Stimulated activated CD4-positive, alpha-beta T cell treated with anti-CD3 and anti-CD28 coated beads, TNF-alpha, amount 100 ng/mL, for 1 hour (primary cell): ENCODE measurements at regions not wholly inside any gene's neighbourhood (a gene's known extent, or its start where the extent isn't known, plus 50 kb on each side); places are given as distances from the start of the nearest gene placed in this dataset.
"Not testable (repeated sequence)": the region's sequence is repeated elsewhere in the genome, so short reads cannot be mapped to it uniquely, and the experiment has no call there.

Experiments
- DNase-seq, 3 donors: peaks; one replicate each; pipeline ENCODE4 v3.0.0-alpha.2; 2020; ENCODE audit warnings: low read depth in 3 of 3, low spot score in 1 of 3

DNA sequence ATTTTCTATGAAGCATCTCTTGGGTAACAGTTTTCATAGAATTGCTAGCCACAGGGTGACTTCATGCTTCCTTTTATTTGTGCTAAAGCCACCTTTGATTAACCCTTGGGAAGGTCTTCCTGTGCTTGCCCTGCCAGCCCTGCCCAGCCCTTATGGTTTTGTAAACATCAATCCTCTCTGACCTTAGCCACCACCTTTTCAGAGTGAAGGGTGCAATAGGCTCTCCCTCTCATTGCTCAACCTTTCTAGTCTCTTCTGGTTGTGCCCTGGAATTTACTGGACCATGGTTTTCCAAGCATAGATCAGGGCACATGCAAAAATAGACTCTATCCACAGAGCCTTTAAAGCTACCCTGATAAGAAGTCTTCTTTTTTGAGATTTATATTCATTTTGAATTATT, 77.7 kb upstream of the FRMD6 start:
- no peak for DNase-seq

DNA sequence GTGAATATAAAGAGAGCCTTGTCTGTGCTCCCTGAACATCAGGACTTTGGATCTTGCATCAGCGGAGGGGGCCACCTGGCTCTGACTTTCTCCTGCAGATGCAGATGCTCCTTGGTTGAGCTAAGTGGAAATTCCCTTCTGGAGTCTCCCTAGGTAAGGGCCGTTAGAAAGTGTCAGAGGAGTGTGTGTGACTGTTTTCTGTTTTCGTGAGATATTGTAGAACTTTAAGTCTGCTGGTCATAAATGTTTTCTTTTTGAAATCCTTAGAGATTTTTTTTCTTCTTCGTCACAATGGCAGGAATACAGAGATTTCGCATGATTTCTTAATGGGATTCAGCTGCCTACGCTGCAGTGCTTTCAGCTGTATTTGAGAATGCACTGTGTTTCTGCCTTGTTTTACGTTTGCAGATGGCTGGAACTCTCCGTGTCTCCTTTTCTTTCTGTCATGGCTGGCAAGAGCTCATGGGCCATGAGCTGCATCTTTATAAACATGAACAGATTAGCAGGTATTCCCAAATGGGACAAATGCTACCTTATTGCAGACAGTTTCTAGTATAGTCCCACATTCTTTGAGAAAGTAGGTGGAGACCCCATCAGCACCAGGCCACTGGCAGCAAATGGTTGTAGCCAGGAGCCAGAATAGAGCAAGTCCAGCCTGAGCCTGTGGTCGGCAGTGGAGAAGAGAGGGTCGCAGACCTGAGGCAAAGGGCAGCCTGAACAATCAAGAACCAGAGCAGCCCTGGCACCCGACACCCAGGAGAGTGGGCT, 76.2 kb upstream of the FRMD6 start:
- DNase-seq, result no peak

DNA sequence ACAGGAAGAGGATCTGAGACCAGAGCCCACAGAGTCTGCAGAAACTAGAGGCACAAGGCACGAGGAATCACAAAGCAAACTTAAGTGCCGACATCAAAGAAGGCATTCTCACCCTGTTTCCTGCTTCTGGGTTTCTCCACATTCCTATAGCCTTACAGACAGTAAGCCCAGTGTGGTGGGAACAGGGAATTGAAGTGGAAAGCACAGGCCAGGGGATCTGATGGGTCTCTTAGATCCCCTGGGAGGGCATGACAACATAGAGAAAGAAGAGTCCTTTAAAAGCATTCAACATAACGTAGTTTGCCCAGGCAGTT, 75.6 kb upstream of the FRMD6 start:
- no peak for DNase-seq

DNA sequence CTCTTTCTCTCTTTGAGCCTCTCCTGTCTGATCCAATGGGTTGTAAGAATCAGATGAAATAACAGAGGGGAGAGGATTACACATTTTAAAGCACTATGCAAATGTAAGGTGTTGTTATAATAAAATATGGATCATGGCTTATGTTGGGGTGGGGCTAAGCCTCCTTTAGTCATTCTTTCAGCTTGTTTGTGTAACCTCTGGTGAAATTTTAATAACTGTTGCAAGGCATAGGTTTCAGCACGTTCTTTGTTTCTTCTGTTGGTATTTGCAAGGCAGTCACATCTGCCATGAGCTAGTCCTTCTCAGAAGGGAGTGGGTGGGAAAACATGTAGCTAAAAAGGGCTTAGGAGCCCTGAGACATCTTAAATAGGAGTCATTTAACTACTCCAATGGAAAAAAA, 74.8 kb upstream of the FRMD6 start:
- DNase-seq, result no peak

DNA sequence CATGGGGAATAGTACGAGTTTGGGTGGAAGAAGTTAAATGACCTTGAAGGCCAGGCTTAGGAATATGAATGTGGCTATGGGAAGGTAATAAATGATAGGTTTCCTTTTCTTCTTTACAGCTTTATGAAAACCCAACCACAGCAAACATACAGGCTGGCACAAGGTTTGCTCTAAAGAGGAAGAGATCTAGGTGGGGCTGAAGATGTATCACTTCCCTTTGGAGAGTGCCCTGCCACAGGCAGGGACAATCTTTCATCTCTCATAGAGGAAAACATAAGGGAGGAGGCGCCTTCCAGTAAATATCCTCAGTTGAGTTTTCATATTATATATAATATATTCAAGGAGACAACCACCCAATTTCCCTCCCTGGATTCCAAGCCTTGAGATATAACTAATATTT, 72.9 kb upstream of the FRMD6 start:
- no peak for DNase-seq

DNA sequence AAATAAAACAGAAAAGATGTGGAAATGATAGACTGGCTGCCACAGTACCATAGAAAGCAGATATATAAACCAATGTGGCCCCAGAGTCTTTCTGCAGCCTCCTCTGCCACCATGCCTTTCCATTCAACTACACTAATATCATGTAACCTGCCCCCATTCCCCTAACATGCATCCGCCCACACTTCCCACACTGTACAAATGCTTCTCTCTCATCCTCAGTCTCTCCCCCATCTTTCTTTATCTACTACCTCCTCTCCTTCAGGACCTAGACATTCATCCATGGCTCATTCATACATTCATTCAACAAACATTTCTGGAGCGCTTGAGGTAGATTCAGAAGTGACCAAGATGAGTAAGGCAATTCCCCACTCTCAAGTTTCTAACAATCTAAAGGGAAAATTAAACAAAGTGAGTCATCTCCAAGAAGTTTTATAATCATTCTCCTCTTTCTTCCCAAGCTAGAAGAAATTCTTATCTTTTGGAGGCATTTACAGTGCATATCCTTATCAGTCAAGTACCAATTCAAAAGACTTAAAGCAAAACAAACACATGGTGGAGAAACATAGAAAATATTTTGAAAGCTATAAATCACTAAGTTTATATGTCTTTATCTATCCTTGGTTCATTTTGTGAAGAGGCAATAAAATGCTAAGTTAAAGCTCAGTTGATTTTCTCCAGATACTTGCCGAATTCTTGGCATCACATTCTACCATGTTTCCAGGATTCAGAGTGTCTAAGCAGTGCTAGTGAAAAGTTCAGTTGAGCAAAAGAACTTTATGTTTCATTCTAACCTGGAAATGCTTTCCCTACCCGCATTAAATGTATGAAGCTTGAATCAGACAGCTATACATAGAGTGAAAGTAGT, 70.5 kb upstream of the FRMD6 start:
- DNase-seq, result no peak

DNA sequence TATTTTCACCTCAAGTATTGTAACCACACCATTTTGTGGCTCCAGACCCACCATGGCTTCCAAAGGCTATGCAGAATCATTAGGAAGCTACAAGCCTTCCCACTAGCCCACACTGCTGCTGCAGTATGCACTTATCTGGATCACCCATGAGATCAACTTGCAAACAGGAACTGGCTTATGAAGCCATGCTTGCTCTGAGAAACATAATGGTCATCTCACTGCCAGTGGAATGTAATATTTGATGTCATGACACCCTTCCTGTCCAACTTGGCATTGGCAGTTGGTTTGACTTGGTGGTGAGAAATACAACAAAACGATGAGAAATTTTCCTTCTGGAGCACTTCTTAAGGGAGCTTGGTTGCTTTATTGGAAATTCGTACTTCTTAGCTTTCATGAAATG, 69.3 kb upstream of the FRMD6 start:
- DNase-seq, result no peak

DNA sequence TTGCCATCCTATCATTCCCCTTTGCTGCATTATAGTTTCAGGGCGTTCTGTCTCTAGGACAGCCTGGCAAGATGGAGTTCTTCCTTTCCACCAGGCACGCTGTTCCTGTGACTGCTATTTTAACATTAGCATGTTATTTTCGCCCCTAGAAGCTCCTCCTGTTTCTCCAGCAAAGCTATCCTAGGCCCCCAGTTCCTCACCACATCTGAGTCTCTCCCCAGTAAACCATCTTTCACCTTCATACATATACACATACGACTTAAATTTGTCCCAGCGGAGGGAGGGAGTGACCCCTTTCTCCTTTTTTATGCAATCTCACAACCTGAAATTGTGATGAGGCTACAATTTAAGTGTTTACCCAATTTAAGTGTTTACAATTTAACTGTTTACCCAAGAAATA, 66.7 kb upstream of the FRMD6 start:
- no peak for DNase-seq

DNA sequence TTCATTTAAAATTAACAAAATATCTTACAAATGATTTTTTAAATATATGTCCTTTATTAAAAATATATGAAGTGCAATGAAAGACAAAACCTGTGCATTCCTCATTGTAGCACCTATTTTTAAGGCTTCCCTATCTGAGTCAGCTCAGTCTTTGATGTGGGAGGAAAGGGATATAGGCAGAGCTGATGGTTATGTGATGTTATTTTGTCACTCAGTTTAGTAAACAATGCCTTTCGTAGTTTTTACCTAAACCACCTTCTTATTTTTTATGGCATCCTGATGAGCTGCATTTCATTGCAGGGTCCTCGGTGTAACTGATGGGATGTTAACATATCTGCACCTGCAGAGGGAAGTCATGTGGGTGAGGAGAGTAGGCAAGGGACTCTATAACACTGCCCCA, 58.9 kb upstream of the FRMD6 start:
- DNase-seq, result no peak

DNA sequence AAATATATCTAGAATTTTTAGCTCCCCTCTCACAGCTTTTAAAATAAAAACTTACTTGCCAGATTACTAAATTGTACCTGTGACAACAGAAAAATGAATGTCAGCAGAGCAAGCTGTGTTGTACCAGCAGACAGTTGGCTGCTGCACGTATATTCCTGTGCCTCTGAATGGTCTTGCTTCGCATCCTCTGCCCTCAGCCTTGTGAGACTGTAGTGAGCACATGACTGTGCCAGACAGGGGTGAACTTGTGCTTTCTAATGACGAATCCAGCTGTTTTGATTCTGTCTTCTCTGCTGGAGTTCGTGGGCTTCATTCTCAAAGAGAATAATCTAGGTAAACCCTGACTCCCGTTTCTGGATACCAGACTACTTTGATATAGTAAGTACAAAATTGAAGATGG, 58.3 kb upstream of the FRMD6 start:
- DNase-seq, result no peak

DNA sequence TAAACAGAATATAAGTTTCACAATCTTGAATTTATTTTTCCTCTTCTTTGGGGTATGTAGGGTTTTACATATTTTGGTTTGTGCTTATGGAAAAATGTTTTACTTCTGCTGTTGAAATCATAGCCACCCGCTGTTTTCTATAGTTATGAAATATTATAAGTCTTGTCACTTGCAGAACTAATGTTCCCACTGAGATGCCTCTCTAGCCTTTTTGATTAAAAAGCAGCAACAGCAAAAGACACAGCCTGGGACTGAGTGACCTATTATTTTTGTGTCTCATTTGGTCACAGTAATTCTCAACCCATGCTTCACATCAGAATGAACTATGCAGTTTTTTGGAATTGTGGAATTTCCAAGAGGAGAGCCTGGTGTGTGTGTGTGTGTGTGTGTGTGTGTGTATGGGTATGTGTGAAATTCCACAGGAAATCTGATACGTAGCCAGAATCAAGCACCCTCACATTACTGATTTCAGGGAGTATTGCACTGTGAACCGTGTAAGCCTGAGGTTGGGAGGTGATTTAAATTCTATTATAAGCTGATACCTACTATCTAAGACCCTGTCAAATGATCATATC, 55.7 kb upstream of the FRMD6 start:
- DNase-seq, result no peak

DNA sequence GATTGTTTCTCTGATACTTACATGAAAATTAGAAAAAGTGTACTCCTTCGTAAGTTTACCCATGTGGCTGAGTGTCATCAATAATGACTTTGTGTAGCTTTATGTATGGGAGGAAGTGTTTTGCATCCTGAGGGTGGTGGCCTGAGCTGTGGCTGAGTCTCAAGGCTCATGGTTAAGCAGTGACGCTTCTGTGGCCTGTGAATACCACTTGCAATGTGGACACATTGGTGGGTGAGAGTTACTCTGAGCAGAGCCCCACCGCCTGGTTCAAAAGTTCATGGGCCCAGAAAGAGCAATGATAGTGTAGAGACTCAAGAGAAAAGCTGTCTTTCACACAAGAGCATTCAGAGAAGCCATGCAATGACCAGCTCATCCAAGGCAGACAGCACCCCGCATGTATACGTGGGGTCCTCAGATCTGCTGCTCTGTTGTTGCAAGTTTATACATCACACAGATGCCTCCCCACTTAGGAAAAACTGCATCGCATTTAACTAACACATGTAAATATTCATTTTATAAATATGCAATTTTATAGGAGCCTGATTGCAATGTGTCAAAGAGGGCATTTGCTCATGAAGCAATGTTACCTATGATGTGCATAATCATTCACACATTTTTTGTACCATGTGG, 55.1 kb upstream of the FRMD6 start:
- DNase-seq, result no peak

DNA sequence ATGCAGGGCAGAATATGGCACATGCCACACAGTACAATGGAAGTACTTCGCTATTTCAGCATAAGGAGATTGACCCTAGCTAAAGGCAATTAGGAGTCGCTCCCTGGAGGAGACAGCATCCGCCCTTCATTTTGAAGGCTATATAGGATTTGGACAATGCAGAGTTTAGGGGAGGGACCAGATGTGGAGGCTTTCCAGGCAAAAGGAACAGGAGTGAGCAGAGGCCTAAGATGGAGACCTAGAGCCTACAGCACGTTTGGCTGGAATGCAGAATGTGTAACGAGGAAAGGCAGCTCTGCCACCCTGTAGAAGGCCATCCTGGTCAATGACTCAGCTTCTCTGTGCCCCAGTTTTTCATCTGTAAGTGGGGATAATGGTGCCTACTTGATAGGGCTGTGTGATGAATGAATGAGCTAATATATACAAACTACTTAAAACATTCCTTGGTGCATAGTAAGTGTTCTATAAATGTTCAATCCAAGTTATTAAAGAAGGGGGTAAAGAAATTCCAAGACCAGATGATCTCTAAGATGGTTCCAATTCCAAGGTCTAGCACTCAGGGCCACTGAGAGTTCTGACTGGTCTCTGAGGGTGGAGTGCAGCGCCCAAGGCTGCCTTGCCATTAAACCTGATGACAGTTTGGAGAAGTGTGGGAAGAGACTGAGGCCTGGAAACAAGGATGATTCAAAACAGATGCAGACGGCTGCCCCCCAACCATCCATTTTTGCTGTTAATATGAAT, 54.3 kb upstream of the FRMD6 start:
- no peak for DNase-seq

DNA sequence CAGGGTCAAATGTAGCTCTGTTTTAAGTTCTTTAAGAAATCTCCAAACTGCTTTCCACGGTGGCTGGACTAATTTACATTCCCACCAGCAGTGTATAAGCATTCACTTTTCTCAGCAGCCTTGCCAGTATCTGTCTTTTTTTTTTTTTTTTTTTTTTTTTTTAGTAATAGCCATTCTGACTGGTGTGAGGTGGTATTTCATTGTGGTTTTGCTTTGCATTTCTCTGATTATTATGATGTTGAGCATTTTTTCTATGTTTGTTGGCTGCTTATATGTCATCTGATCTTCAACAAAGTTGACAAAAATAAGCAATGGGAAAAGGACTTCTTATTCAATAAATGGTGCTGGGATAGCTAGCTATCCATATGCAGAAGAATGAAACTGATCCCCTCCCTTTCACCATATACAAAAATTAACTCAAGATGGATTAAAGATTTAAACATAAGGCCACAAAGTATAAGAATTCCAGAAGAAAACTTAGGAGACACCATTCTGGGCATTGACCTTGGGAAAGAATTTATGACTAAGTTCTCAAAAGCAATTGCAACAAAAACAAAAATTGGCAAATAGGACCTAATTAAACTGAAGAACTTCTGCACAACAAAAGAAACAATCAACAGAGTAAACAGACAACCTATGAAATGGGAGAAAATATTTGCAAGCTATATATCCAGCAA, 52.6 kb upstream of the FRMD6 start:
- not testable (repeated sequence) for DNase-seq

DNA sequence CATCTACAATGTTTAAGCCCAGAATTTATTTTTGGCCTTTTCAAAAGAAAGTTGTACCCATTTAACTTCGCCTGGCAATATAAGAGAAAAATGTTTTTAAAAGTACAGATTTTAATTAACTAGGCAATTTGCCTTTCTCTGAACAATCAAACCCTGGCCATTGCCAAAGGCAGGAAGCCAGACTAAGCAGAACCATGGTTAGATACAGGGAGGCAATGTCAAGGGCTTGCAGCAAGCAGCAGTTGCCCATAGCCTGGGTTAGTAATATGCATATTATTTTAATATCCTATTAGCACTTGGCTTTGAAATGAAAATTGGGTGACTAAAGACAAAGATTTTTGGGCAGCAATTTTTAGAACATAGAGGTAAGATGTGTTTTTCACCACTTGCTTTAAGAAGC, 51.1 kb upstream of the FRMD6 start:
- no peak for DNase-seq
